HepG2 (cell line): ENCODE measurements at regions not wholly inside any gene's neighbourhood (a gene's known extent, or its start where the extent isn't known, plus 50 kb on each side); places are given as distances from the start of the nearest gene placed in this dataset.

Experiments
- ATAC-seq: fragments of 200-7000 bp; cut with Tn5 transposase; 3 replicates; pipeline ENCODE4 v1.9.1; 2020; ENCODE audit warnings: mild to moderate bottlenecking, moderate library complexity
- BruUV-seq: library from RNA; stranded (reverse); fragments of 400-500 nt; replicated peaks from 2 replicates; lab custom pipeline; 2021; lab: Mats Ljungman, UMichigan
- CTCF ChIA-PET: fragments of 300-600 bp; formaldehyde crosslinking; extraction: SDS; loops from one replicate; lab custom pipeline; 2021; ENCODE audit warnings: low total read pairs, inconsistent platforms, low intra/inter-chr PET ratio; lab: Yijun Ruan, JAX
- POLR2A ChIA-PET: fragments of 350-600 bp; sonication (Branson Sonifier 250); formaldehyde crosslinking; loops from one replicate; lab custom pipeline; 2020; ENCODE audit warnings: antibody characterized with exemption, inconsistent platforms; lab: Yijun Ruan, JAX
- DNase-seq: peaks from one replicate; pipeline ENCODE4 v3.0.0-alpha.2; 2015; ENCODE audit warnings: low spot score
- FAIRE-seq: peaks from 3 replicates; lab custom pipeline; 2011; peaks lifted over from hg19 to GRCh38; lab: Jason Lieb, UNC
- H2AFZ ChIP-seq: one replicate; pipeline ENCODE4 v1.6.1; 2011; ENCODE audit warnings: low read length, inconsistent platforms
- H3K27ac ChIP-seq: fragments of 300-600 bp; 3 replicates; pipeline ENCODE4 v1.8.0; 2011; ENCODE audit warnings: mixed run types, mild to moderate bottlenecking, mixed read lengths, low read length, inconsistent platforms; ENCODE audit not compliant: insufficient read depth; ENCODE audit errors: extremely low read length
- H3K27me3 ChIP-seq, 2 experiments: fragments of 200-600 bp in 1 of 2; 2 replicates in 1 of 2; 3 replicates in 1 of 2; pipeline versions ENCODE4 v1.6.0 to v1.8.0; 2011; ENCODE audit warnings: low read length in 2 of 2, mild to moderate bottlenecking in 2 of 2, moderate library complexity in 2 of 2, inconsistent platforms in 1 of 2; ENCODE audit not compliant: insufficient read depth in 2 of 2, control insufficient read depth in 1 of 2
- H3K36me3 ChIP-seq, 2 experiments: fragments of 200-600 bp in 1 of 2; replicated peaks in 1 of 2; 2 replicates in 1 of 2; 3 replicates in 1 of 2; pipeline versions ENCODE4 v1.5.1 to v1.8.0; 2011; ENCODE audit warnings: low read length in 2 of 2, inconsistent platforms in 1 of 2; ENCODE audit not compliant: insufficient read depth in 2 of 2, control insufficient read depth in 1 of 2
- H3K4me1 ChIP-seq: 2 replicates; pipeline ENCODE4 v1.5.1; 2012; ENCODE audit warnings: low read length, inconsistent platforms; ENCODE audit not compliant: insufficient read depth
- H3K4me2 ChIP-seq: 2 replicates; pipeline ENCODE4 v1.6.0; 2011; ENCODE audit warnings: low read depth, low read length, inconsistent platforms
- H3K4me3 ChIP-seq, 3 experiments: fragments of 200-600 bp in 1 of 3; sonication (generic), shearing (Covaris generic) in 1 of 3; replicated peaks in 1 of 3; 2 replicates each; pipeline ENCODE4 v1.5.1; 2011 to 2016; ENCODE audit warnings: low read length in 3 of 3, inconsistent platforms in 2 of 3, low read depth in 2 of 3, mild to moderate bottlenecking in 2 of 3, control low read depth in 1 of 3, mixed read lengths in 1 of 3; ENCODE audit not compliant: insufficient read depth in 1 of 3
- H3K79me2 ChIP-seq: one replicate; pipeline ENCODE4 v1.6.1; 2011; ENCODE audit warnings: low read length, inconsistent platforms; ENCODE audit not compliant: insufficient read depth
- H3K9ac ChIP-seq: 2 replicates; pipeline ENCODE4 v1.6.0; 2011; ENCODE audit warnings: mild to moderate bottlenecking, low read depth, low read length, inconsistent platforms; ENCODE audit not compliant: insufficient read depth
- H3K9me3 ChIP-seq: 2 replicates; pipeline ENCODE4 v1.5.1; 2012; ENCODE audit warnings: mild to moderate bottlenecking, low read length
- H4K20me1 ChIP-seq: 2 replicates; pipeline ENCODE4 v1.6.0; 2011; ENCODE audit warnings: inconsistent platforms, mild to moderate bottlenecking, low read length, moderate library complexity; ENCODE audit not compliant: insufficient read depth
- CCDC6 ChIP-seq: sonication (generic); formaldehyde crosslinking; IDR thresholded peaks from 2 replicates; pipeline ENCODE4 v1.8.1; 2022; ENCODE audit warnings: mild to moderate bottlenecking, missing genetic modification reagents, moderate library complexity
- FOXP1 ChIP-seq, 2 experiments: fragments of 450-650 bp in 1 of 2; IDR thresholded peaks; 2 replicates each; pipeline ENCODE4 v1.6.1; 2017 to 2018; ENCODE audit warnings: antibody characterized with exemption in 1 of 2
- HOXA5 ChIP-seq: sonication (generic); formaldehyde crosslinking; IDR thresholded peaks from 2 replicates; pipeline ENCODE4 v1.4.0; 2020; ENCODE audit warnings: missing genetic modification reagents
- MYNN ChIP-seq: sonication (generic); formaldehyde crosslinking; IDR thresholded peaks from 2 replicates; pipeline ENCODE4 v1.4.0; 2020; ENCODE audit warnings: mild to moderate bottlenecking, low read depth, missing genetic modification reagents
- NPAS2 ChIP-seq: sonication (generic); formaldehyde crosslinking; IDR thresholded peaks from 2 replicates; pipeline ENCODE4 v1.8.0; 2022; ENCODE audit warnings: mild to moderate bottlenecking, missing genetic modification reagents, borderline replicate concordance
- RARA ChIP-seq: IDR thresholded peaks from 2 replicates; pipeline ENCODE4 v1.6.1; 2016; ENCODE audit warnings: missing genetic modification reagents, missing compliant biosample characterization
- RARG ChIP-seq: sonication (generic); formaldehyde crosslinking; IDR thresholded peaks from 2 replicates; pipeline ENCODE4 v1.4.0; 2020; ENCODE audit warnings: low read depth, mild to moderate bottlenecking, missing genetic modification reagents
- UBTF ChIP-seq: sonication (generic); formaldehyde crosslinking; IDR thresholded peaks from 2 replicates; pipeline ENCODE4 v1.4.0; 2020; ENCODE audit warnings: mild to moderate bottlenecking, missing genetic modification reagents
- ZNF383 ChIP-seq: sonication (generic); formaldehyde crosslinking; IDR thresholded peaks from 2 replicates; pipeline ENCODE4 v1.4.0; 2020; ENCODE audit warnings: missing genetic modification reagents, mild to moderate bottlenecking, borderline replicate concordance
- ZNF639 ChIP-seq: conservative IDR thresholded peaks from 2 replicates; pipeline ENCODE4 v1.6.1; 2018; ENCODE audit warnings: missing genetic modification reagents
- WGBS: methylation state at CpG from one replicate; pipeline ENCODE4 v1.1.6; 2017; ENCODE audit warnings: low lambda C conversion rate; 5-methylcytosine and 5-hydroxymethylcytosine counted together
- in situ Hi-C: cut with HindIII; loops from 2 replicates; pipeline ENCODE4 v1.10.0; 2017; ENCODE audit warnings: low pct_unique_long_range_greater_than_20kb; ENCODE audit not compliant: extremely low pct_ligation_motif_present
- intact Hi-C: fragments of 100-400 bp; cut with micrococcal nuclease; formaldehyde crosslinking; loops from one replicate; pipeline ENCODE4 v1.10.0; 2022; ENCODE audit not compliant: unreplicated experiment

GRCh38 chr5:36530215-36530614 lies 76.2 kb upstream of the SLC1A3 start:
- Histone ChIP-seq H3K27ac (no peak overlapping the region), H3K27me3 (no peaks in the 10 kb centered on the region), H3K79me2 (no peaks in the 10 kb centered on the region), H3K4me2 (no peak overlapping the region), H3K9ac (no peak overlapping the region), H3K4me3 (no peak overlapping the region), H3K9me3 (no peaks in the 10 kb centered on the region), H3K4me1 (no peaks in the 10 kb centered on the region), H2AFZ (no peak overlapping the region), H3K36me3 (no peaks in the 10 kb centered on the region), H4K20me1 (no peaks in the 10 kb centered on the region)
- intact Hi-C loops (no loop called here), in situ Hi-C loops (no loop called here)
- ChIA-PET CTCF (no interaction called here), POLR2A (no interaction called here)
- no peak for DNase-seq
- BruUV-seq: no TSS peak
- 18% methylated on average over 2 of the region's 2 CpGs for WGBS
- FAIRE-seq: no peak
- no peak for ATAC-seq
- TF ChIP-seq RARG (CRISPR knock-in tag) (no peak), HOXA5 (CRISPR knock-in tag) (no peak), RARA (CRISPR knock-in tag) (no peak), FOXP1 (IDR thresholded peaks at IDR 0.05) (no peak), FOXP1 (CRISPR knock-in tag; IDR thresholded peaks at IDR 0.05) (no peak), MYNN (CRISPR knock-in tag) (no peak), ZNF383 (CRISPR knock-in tag) (no peak), UBTF (CRISPR knock-in tag) (no peak), NPAS2 (CRISPR knock-in tag) (no peak), ZNF639 (no peak), CCDC6 (CRISPR knock-in tag) (no peak)
